ENCODE measurements at regions not wholly inside any gene's neighbourhood (a gene's known extent, or its start where the extent isn't known, plus 50 kb on each side); places are given as distances from the start of the nearest gene placed in this dataset.

GRCh38 chr5:24068524-24068923 is 561.1 kb downstream of the PRDM9 start:
- no peak for DNase-seq (ENCODE audit: low read depth)
- H3K4me3 ChIP-seq (ENCODE audit: control insufficient read depth, low read depth, low read length): no peak overlapping the region
- TF ChIP-seq CTCF (conservative IDR thresholded peaks at IDR 0.05; ENCODE audit: control insufficient read depth, insufficient read depth, low read depth, low read length): no peak

GRCh38 chr5:24073107-24073506 is 565.7 kb downstream of the PRDM9 start:
- DNase-seq (ENCODE audit: low read depth): no peak
- TF ChIP-seq CTCF (conservative IDR thresholded peaks at IDR 0.05; ENCODE audit: control insufficient read depth, insufficient read depth, low read depth, low read length): no peak
- no peak overlapping the region for H3K4me3 ChIP-seq (ENCODE audit: control insufficient read depth, low read depth, low read length)

- DNase-seq (ENCODE audit: low read depth): no peak
- TF ChIP-seq CTCF (conservative IDR thresholded peaks at IDR 0.05; ENCODE audit: control insufficient read depth, insufficient read depth, low read depth, low read length): no peak
- H3K4me3 ChIP-seq (ENCODE audit: control insufficient read depth, low read depth, low read length): no peak overlapping the region
These were observed 564.7 kb downstream of the CDH10 start for GRCh38 chr5:24080046-24080445.

- TF ChIP-seq CTCF (conservative IDR thresholded peaks at IDR 0.05; ENCODE audit: control insufficient read depth, insufficient read depth, low read depth, low read length): no peak
These were observed 550.6 kb downstream of the CDH10 start for GRCh38 chr5:24094081-24094679.

GRCh38 chr5:24102010-24102409 is 542.8 kb downstream of the CDH10 start:
- TF ChIP-seq CTCF (conservative IDR thresholded peaks at IDR 0.05; ENCODE audit: control insufficient read depth, insufficient read depth, low read depth, low read length): no peak
- DNase-seq (ENCODE audit: low read depth): no peak
- H3K4me3 ChIP-seq (ENCODE audit: control insufficient read depth, low read depth, low read length): no peak overlapping the region

More at GRCh38 chr5:24094081-24094679, 550.6 kb downstream of the CDH10 start:
- H3K4me3 ChIP-seq (ENCODE audit: control insufficient read depth, low read depth, low read length): no peak overlapping the region
- DNase-seq (ENCODE audit: low read depth): no peak

- DNase-seq (ENCODE audit: low read depth): no peak
- TF ChIP-seq CTCF (conservative IDR thresholded peaks at IDR 0.05; ENCODE audit: control insufficient read depth, insufficient read depth, low read depth, low read length): no peak
- no peak overlapping the region for H3K4me3 ChIP-seq (ENCODE audit: control insufficient read depth, low read depth, low read length)
These were observed 541.2 kb downstream of the CDH10 start for GRCh38 chr5:24103451-24104023.
